Prostate gland (tissue), 2 donors: ENCODE measurements at regions not wholly inside any gene's neighbourhood (a gene's known extent, or its start where the extent isn't known, plus 50 kb on each side); places are given as distances from the start of the nearest gene placed in this dataset.

Experiments used
- POLR2A ChIP-seq: fragments of 450-650 bp; IDR thresholded peaks from one replicate; pipeline ENCODE4 v1.6.1; 2016; ENCODE audit warnings: antibody characterized with exemption, mild to moderate bottlenecking
- POLR2AphosphoS5 ChIP-seq: sonication (generic); formaldehyde crosslinking; IDR thresholded peaks from one replicate; pipeline ENCODE4 v1.6.1; 2017; ENCODE audit warnings: antibody characterized with exemption
- TF ChIP-seq, protein P1 (sequence below), 4 experiments: fragments of 200-600 bp in 2 of 4; fragments of 450-650 bp in 2 of 4; sonication (generic) in 2 of 4; IDR thresholded peaks; 1 replicate in 3 of 4; 2 replicates in 1 of 4; pipeline ENCODE4 v1.5.1; 2016 to 2019; ENCODE audit warnings: antibody characterized with exemption in 4 of 4, mild to moderate bottlenecking in 2 of 4, moderate library complexity in 2 of 4

DNA sequence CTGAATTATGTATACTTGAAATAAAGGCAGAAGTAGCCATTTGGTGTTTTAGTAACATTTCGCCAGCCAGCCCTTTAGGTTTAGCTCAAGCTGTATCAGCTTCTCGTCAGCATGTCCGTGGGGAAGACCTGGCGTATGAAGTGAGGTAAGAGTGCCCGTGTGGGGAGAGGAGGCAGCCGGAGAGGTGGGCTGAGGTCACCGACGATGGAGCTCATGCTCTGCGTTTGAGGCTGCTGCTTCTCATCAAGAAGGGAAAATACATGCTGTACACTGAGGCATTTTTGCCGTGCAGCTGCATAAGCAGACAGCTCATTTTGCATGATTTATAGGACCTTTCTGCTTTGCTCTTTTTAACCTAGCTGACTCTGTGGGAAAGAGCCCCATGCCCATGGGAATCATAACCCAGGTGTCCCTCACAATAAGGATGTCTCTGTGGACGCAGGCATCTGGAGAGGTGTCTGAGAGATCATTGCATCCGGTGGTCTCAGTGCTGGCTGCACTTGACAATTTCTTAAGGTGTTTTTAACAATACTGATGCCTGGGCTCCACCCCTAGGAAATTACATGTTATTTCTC lies 179.1 kb downstream of the ABCC12 start:
- TF ChIP-seq, protein P1, sequence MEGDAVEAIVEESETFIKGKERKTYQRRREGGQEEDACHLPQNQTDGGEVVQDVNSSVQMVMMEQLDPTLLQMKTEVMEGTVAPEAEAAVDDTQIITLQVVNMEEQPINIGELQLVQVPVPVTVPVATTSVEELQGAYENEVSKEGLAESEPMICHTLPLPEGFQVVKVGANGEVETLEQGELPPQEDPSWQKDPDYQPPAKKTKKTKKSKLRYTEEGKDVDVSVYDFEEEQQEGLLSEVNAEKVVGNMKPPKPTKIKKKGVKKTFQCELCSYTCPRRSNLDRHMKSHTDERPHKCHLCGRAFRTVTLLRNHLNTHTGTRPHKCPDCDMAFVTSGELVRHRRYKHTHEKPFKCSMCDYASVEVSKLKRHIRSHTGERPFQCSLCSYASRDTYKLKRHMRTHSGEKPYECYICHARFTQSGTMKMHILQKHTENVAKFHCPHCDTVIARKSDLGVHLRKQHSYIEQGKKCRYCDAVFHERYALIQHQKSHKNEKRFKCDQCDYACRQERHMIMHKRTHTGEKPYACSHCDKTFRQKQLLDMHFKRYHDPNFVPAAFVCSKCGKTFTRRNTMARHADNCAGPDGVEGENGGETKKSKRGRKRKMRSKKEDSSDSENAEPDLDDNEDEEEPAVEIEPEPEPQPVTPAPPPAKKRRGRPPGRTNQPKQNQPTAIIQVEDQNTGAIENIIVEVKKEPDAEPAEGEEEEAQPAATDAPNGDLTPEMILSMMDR (IDR thresholded peaks at IDR 0.05): no peak
- no peak for TF ChIP-seq POLR2AphosphoS5
- no peak for TF ChIP-seq POLR2A
